Tibial nerve (tissue), 4 donors: ENCODE measurements at regions not wholly inside any gene's neighbourhood (a gene's known extent, or its start where the extent isn't known, plus 50 kb on each side); places are given as distances from the start of the nearest gene placed in this dataset.

Experiments
- CTCF ChIP-seq, 5 experiments: fragments of 200-600 bp in 3 of 5; fragments of 450-650 bp in 2 of 5; sonication (generic) in 3 of 5; IDR thresholded peaks; one replicate each; pipeline ENCODE4 v1.5.1; 2016 to 2019; ENCODE audit warnings: antibody characterized with exemption in 5 of 5, mild to moderate bottlenecking in 3 of 5, moderate library complexity in 2 of 5
- EP300 ChIP-seq, 2 donors: sonication (generic); formaldehyde crosslinking; IDR thresholded peaks; one replicate each; pipeline ENCODE4 v1.6.1; 2017; ENCODE audit warnings: antibody characterized with exemption in 2 of 2, mild to moderate bottlenecking in 1 of 2
- POLR2A ChIP-seq, 2 donors: fragments of 450-650 bp; IDR thresholded peaks; one replicate each; pipeline ENCODE4 v1.6.1; 2017; ENCODE audit warnings: antibody characterized with exemption in 2 of 2, mild to moderate bottlenecking in 2 of 2, moderate library complexity in 2 of 2

GRCh38 chr4:44996276-44996845 lies 270.0 kb upstream of the GNPDA2 start:
- TF ChIP-seq CTCF (IDR thresholded peaks at IDR 0.05) (no peak), POLR2A (IDR thresholded peaks at IDR 0.05) (no peak), EP300 (IDR thresholded peaks at IDR 0.05) (no peak)
